HG03095 (cell line): ENCODE measurements at regions not wholly inside any gene's neighbourhood (a gene's known extent, or its start where the extent isn't known, plus 50 kb on each side); places are given as distances from the start of the nearest gene placed in this dataset.
A peak's percentile ranks its signal among the peaks of the same experiment; 100 is the strongest.

ENCODE experiments used
- ATAC-seq: cut with Tn5 transposase; IDR thresholded peaks from one replicate; pipeline ENCODE4 v1.9.1; 2021; ENCODE audit warnings: moderate library complexity; ENCODE audit not compliant: unreplicated experiment

- ATAC-seq: no peak
Observed at GRCh38 chr16:51815523-51815922, 664.5 kb upstream of the SALL1 start.

GRCh38 chr16:51814617-51815016 is 663.5 kb upstream of the SALL1 start:
- ATAC-seq: no peak

GRCh38 chr16:51813609-51814008 is 662.5 kb upstream of the SALL1 start:
- ATAC-seq: no peak

GRCh38 chr16:51812945-51813344 is 661.9 kb upstream of the SALL1 start:
- no peak for ATAC-seq

GRCh38 chr16:51807551-51807950 is 656.5 kb upstream of the SALL1 start:
- no peak for ATAC-seq

- no peak for ATAC-seq
Observed at GRCh38 chr16:51801635-51802034, 650.6 kb upstream of the SALL1 start.

GRCh38 chr16:51797669-51798259 is 646.7 kb upstream of the SALL1 start:
- ATAC-seq: no peak

GRCh38 chr16:51779240-51779639 is 628.2 kb upstream of the SALL1 start:
- ATAC-seq: no peak

GRCh38 chr16:51773071-51773890 is 622.2 kb upstream of the SALL1 start:
- no peak for ATAC-seq

GRCh38 chr16:51766739-51767138 is 615.7 kb upstream of the SALL1 start:
- no peak for ATAC-seq

GRCh38 chr16:51763072-51763661 is 612.1 kb upstream of the SALL1 start:
- no peak for ATAC-seq

GRCh38 chr16:51762081-51762996 is 611.3 kb upstream of the SALL1 start:
- peak; percentile 96 for ATAC-seq

GRCh38 chr16:51761001-51761400 is 609.9 kb upstream of the SALL1 start:
- no peak for ATAC-seq

GRCh38 chr16:51759999-51760398 is 608.9 kb upstream of the SALL1 start:
- ATAC-seq: no peak

GRCh38 chr16:51759329-51759728 is 608.3 kb upstream of the SALL1 start:
- ATAC-seq: no peak

GRCh38 chr16:51757921-51758479 is 606.9 kb upstream of the SALL1 start:
- ATAC-seq: no peak

GRCh38 chr16:51757505-51757904 is 606.4 kb upstream of the SALL1 start:
- no peak for ATAC-seq

GRCh38 chr16:51757124-51757470 is 606.0 kb upstream of the SALL1 start:
- no peak for ATAC-seq

- no peak for ATAC-seq
Observed at GRCh38 chr16:51756447-51757123, 605.5 kb upstream of the SALL1 start.

GRCh38 chr16:51755577-51756355 is 604.7 kb upstream of the SALL1 start:
- no peak for ATAC-seq
